ENCODE measurements at regions not wholly inside any gene's neighbourhood (a gene's known extent, or its start where the extent isn't known, plus 50 kb on each side); places are given as distances from the start of the nearest gene placed in this dataset.

DNA sequence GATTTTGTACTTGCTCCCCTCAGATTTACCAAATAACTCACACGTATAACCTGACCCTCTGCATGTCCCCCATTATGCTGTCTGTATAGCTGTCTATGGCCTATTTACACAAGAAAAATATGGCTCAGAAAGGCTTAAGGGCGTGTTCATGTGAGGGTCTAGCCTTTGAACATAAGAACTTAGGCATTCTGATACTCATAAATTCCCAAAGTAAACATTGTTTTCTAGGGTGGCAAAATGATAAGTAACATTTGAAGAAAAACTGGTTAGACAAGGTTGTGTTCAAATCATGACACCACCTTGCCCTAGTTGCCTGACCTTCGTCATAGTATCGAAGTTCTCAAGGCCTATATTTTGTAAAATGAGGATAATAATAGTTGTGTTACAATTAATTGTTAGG lies 394.6 kb downstream of the LRRIQ3 start:
- Histone ChIP-seq H3K4me1 (ENCODE audit: control insufficient read depth, extremely low read depth, insufficient read depth, low read length) (no peaks in the 10 kb centered on the region), H3K4me2 (ENCODE audit: insufficient read depth, low read length) (no peak overlapping the region), H3K27ac (ENCODE audit: insufficient read depth, low read depth, low read length) (no peak overlapping the region), H3K36me3 (ENCODE audit: control insufficient read depth in 2 of 2, extremely low read depth in 1 of 2, insufficient read depth in 2 of 2, low read length in 2 of 2) (no peaks in the 10 kb centered on the region), H3K79me2 (ENCODE audit: control insufficient read depth, insufficient read depth, low read length) (no peaks in the 10 kb centered on the region), H3K9ac (replicated peaks; ENCODE audit: extremely low read depth, insufficient read depth, low read length) (no peak overlapping the region), H3K27me3 (ENCODE audit: control insufficient read depth in 2 of 2, insufficient read depth in 2 of 2, low read length in 2 of 2) (no peaks in the 10 kb centered on the region), H3K4me3 (replicated peaks in 1 of 3; ENCODE audit: insufficient read depth in 1 of 3, low read depth in 1 of 3, low read length in 3 of 3) (no peak overlapping the region), H3K9me3 (replicated peaks; ENCODE audit: control insufficient read depth, insufficient read depth, low read length) (no peaks in the 10 kb centered on the region), H3K9me1 (replicated peaks; ENCODE audit: control insufficient read depth, extremely low read depth, insufficient read depth, low read length) (no peaks in the 10 kb centered on the region), H4K20me1 (replicated peaks; ENCODE audit: control insufficient read depth, extremely low read depth, insufficient read depth, low read length) (no peaks in the 10 kb centered on the region), H2AFZ (ENCODE audit: low read depth, low read length) (no peak overlapping the region)
- no TSS peak for BruUV-seq (replicated peaks)
- no peak for FAIRE-seq
- dilution Hi-C loops (cut with MboI; ENCODE audit: extremely low pct_ligation_motif_present, low sequenced_read_pairs) (no loop called here), intact Hi-C loops (cut with micrococcal nuclease) (no loop called here)
- DNase-seq (ENCODE audit: low read depth, low spot score) = no peak
- CTCF ChIA-PET = no interaction called here
- no peak for TF ChIP-seq MYC (IDR thresholded peaks at IDR 0.05; ENCODE audit: low read depth, low read length)
- TF ChIP-seq EZH2 (IDR thresholded peaks at IDR 0.05; ENCODE audit: borderline replicate concordance, low read depth, low read length, severe bottlenecking) = no peak
- TF ChIP-seq, protein P1, sequence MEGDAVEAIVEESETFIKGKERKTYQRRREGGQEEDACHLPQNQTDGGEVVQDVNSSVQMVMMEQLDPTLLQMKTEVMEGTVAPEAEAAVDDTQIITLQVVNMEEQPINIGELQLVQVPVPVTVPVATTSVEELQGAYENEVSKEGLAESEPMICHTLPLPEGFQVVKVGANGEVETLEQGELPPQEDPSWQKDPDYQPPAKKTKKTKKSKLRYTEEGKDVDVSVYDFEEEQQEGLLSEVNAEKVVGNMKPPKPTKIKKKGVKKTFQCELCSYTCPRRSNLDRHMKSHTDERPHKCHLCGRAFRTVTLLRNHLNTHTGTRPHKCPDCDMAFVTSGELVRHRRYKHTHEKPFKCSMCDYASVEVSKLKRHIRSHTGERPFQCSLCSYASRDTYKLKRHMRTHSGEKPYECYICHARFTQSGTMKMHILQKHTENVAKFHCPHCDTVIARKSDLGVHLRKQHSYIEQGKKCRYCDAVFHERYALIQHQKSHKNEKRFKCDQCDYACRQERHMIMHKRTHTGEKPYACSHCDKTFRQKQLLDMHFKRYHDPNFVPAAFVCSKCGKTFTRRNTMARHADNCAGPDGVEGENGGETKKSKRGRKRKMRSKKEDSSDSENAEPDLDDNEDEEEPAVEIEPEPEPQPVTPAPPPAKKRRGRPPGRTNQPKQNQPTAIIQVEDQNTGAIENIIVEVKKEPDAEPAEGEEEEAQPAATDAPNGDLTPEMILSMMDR (IDR thresholded peaks at IDR 0.05; ENCODE audit: extremely low read depth in 1 of 2, insufficient read depth in 1 of 2, low read depth in 1 of 2, low read length in 2 of 2) = no peak
- TF ChIP-seq JUN (IDR thresholded peaks at IDR 0.05; ENCODE audit: borderline replicate concordance, insufficient read depth, insufficient read length, low read depth) = no peak
- POLR2A ChIA-PET = no interaction called here

DNA sequence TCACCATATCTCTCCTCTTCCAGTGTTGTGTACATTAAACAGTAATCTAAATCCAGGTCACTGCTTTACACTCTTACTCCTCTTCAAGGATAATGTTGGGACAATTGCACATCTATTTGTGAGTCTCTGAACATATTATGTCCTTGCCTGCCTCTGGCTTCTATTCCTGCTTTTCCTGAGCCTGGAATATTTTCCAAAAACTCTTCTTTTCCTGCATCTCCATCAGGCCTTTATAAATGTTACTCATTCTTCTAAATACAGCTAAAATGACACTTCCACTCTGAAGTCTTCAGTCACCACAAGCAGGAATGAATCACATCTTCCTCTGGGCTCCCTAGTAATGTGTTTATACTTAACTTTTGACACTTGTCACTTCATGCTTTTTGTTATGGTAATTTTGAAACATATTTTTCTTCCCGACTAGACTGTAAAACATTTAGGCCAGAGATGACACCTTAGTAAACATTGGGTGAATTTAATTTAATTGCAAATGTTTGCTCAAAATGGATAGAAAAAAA lies 396.0 kb downstream of the LRRIQ3 start:
- H3K79me2 ChIP-seq (ENCODE audit: control insufficient read depth, insufficient read depth, low read length) = no peaks in the 10 kb centered on the region
- no peak overlapping the region for H3K9ac ChIP-seq (replicated peaks; ENCODE audit: extremely low read depth, insufficient read depth, low read length)
- no peak overlapping the region for H3K4me3 ChIP-seq (replicated peaks in 1 of 3; ENCODE audit: insufficient read depth in 1 of 3, low read depth in 1 of 3, low read length in 3 of 3)
- dilution Hi-C loops (cut with MboI; ENCODE audit: extremely low pct_ligation_motif_present, low sequenced_read_pairs) = no loop called here
- H3K36me3 ChIP-seq (ENCODE audit: control insufficient read depth in 2 of 2, extremely low read depth in 1 of 2, insufficient read depth in 2 of 2, low read length in 2 of 2) = no peaks in the 10 kb centered on the region
- H2AFZ ChIP-seq (ENCODE audit: low read depth, low read length) = no peak overlapping the region
- ChIA-PET CTCF (no interaction called here), POLR2A (no interaction called here)
- H3K4me1 ChIP-seq (ENCODE audit: control insufficient read depth, extremely low read depth, insufficient read depth, low read length) = no peaks in the 10 kb centered on the region
- no peaks in the 10 kb centered on the region for H3K9me1 ChIP-seq (replicated peaks; ENCODE audit: control insufficient read depth, extremely low read depth, insufficient read depth, low read length)
- no peak overlapping the region for H3K27ac ChIP-seq (ENCODE audit: insufficient read depth, low read depth, low read length)
- no peaks in the 10 kb centered on the region for H3K27me3 ChIP-seq (ENCODE audit: control insufficient read depth in 2 of 2, insufficient read depth in 2 of 2, low read length in 2 of 2)
- intact Hi-C loops (cut with micrococcal nuclease) = no loop called here
- H4K20me1 ChIP-seq (replicated peaks; ENCODE audit: control insufficient read depth, extremely low read depth, insufficient read depth, low read length) = no peaks in the 10 kb centered on the region
- FAIRE-seq = no peak
- no TSS peak for BruUV-seq (replicated peaks)
- no peak for TF ChIP-seq POLR2A (IDR thresholded peaks at IDR 0.05; ENCODE audit: low read depth, low read length)
- no peak for TF ChIP-seq POLR2AphosphoS5 (IDR thresholded peaks at IDR 0.05; ENCODE audit: insufficient read depth, low read depth, low read length)
- no peak for TF ChIP-seq MYC (IDR thresholded peaks at IDR 0.05; ENCODE audit: low read depth, low read length)
- TF ChIP-seq, protein P1 (IDR thresholded peaks at IDR 0.05; ENCODE audit: extremely low read depth in 1 of 2, insufficient read depth in 1 of 2, low read depth in 1 of 2, low read length in 2 of 2) = no peak
- TF ChIP-seq FOS (IDR thresholded peaks at IDR 0.05; ENCODE audit: borderline replicate concordance, insufficient read depth, low read length) = no peak
- no peak for TF ChIP-seq JUN (IDR thresholded peaks at IDR 0.05; ENCODE audit: borderline replicate concordance, insufficient read depth, insufficient read length, low read depth)
- TF ChIP-seq, protein P2, sequence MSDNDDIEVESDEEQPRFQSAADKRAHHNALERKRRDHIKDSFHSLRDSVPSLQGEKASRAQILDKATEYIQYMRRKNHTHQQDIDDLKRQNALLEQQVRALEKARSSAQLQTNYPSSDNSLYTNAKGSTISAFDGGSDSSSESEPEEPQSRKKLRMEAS (IDR thresholded peaks at IDR 0.05; ENCODE audit: insufficient read depth, insufficient read length) = no peak
- TF ChIP-seq GATA2 (IDR thresholded peaks at IDR 0.05; ENCODE audit: insufficient read depth, insufficient read length, low read depth, low read length) = no peak
- no peak for TF ChIP-seq EZH2 (IDR thresholded peaks at IDR 0.05; ENCODE audit: borderline replicate concordance, low read depth, low read length, severe bottlenecking)
- H3K9me3 ChIP-seq (replicated peaks; ENCODE audit: control insufficient read depth, insufficient read depth, low read length) = no peaks in the 10 kb centered on the region
- DNase-seq (ENCODE audit: low read depth, low spot score) = no peak
- H3K4me2 ChIP-seq (ENCODE audit: insufficient read depth, low read length) = no peak overlapping the region

All from endothelial cell of umbilical vein (primary cell).